Osteoblast (primary cell): ENCODE measurements at regions not wholly inside any gene's neighbourhood (a gene's known extent, or its start where the extent isn't known, plus 50 kb on each side); places are given as distances from the start of the nearest gene placed in this dataset.

Source experiments
- DNase-seq: peaks from one replicate; pipeline ENCODE4 v3.0.0; 2011; ENCODE audit warnings: low spot score, mixed read lengths; ENCODE audit not compliant: insufficient read length; ENCODE audit errors: missing footprints
- H2AFZ ChIP-seq: 2 replicates; pipeline ENCODE4 v1.6.0; 2011; ENCODE audit warnings: mild to moderate bottlenecking, low read length
- H3K27ac ChIP-seq: 2 replicates; pipeline ENCODE4 v1.5.1; 2011; ENCODE audit warnings: mild to moderate bottlenecking, low read depth, low read length, moderate library complexity
- H3K27me3 ChIP-seq: 2 replicates; pipeline ENCODE4 v1.6.0; 2012; ENCODE audit warnings: mild to moderate bottlenecking, control low read depth, inconsistent platforms, low read length, moderate library complexity; ENCODE audit not compliant: insufficient read depth
- H3K36me3 ChIP-seq: 2 replicates; pipeline ENCODE4 v1.5.1; 2011; ENCODE audit warnings: mild to moderate bottlenecking, low read length, control low read depth, moderate library complexity; ENCODE audit not compliant: insufficient read depth
- H3K4me1 ChIP-seq: 2 replicates; pipeline ENCODE4 v1.5.1; 2011; ENCODE audit warnings: mild to moderate bottlenecking, low read length, control low read depth, moderate library complexity; ENCODE audit not compliant: insufficient read depth
- H3K4me2 ChIP-seq: 2 replicates; pipeline ENCODE4 v1.6.0; 2011; ENCODE audit warnings: mild to moderate bottlenecking, low read length; ENCODE audit not compliant: insufficient read depth
- H3K4me3 ChIP-seq: fragments of 200-600 bp; sonication (generic); 3 replicates; pipeline ENCODE4 v1.5.1; 2012; ENCODE audit warnings: mild to moderate bottlenecking, low read length, inconsistent platforms; ENCODE audit not compliant: insufficient read depth
- H3K79me2 ChIP-seq: 2 replicates; pipeline ENCODE4 v1.6.0; 2012; ENCODE audit warnings: mild to moderate bottlenecking, low read length, control low read depth, inconsistent platforms; ENCODE audit not compliant: insufficient read depth
- H3K9me3 ChIP-seq: 2 replicates; pipeline ENCODE4 v1.5.1; 2011; ENCODE audit warnings: low read depth, low read length, control low read depth
- H4K20me1 ChIP-seq: 2 replicates; pipeline ENCODE4 v1.6.0; 2012; ENCODE audit warnings: mild to moderate bottlenecking, low read length, control low read depth; ENCODE audit not compliant: insufficient read depth
- CTCF ChIP-seq: IDR thresholded peaks from 2 replicates; pipeline ENCODE4 v1.5.1; 2011; ENCODE audit warnings: mild to moderate bottlenecking, low read depth, low read length, moderate library complexity; ENCODE audit errors: extremely low read depth

GRCh38 chr5:2282893-2283292 is 400.2 kb upstream of the IRX4 start:
- Histone ChIP-seq H3K79me2 (no peaks in the 10 kb centered on the region), H4K20me1 (no peaks in the 10 kb centered on the region), H3K4me1 (no peaks in the 10 kb centered on the region), H3K27me3 (no peaks in the 10 kb centered on the region), H2AFZ (no peak overlapping the region), H3K4me2 (no peak overlapping the region), H3K36me3 (no peaks in the 10 kb centered on the region), H3K4me3 (no peak overlapping the region), H3K27ac (no peak overlapping the region), H3K9me3 (no peaks in the 10 kb centered on the region)
- TF ChIP-seq CTCF = no peak
- DNase-seq = peak; percentile 65

- no peak overlapping the region for H3K4me2 ChIP-seq
- no peak overlapping the region for H2AFZ ChIP-seq
- H3K79me2 ChIP-seq = no peaks in the 10 kb centered on the region
- no peaks in the 10 kb centered on the region for H3K9me3 ChIP-seq
- peak; percentile 64 for DNase-seq
- no peak for TF ChIP-seq CTCF
- H3K27me3 ChIP-seq = no peaks in the 10 kb centered on the region
- H4K20me1 ChIP-seq = no peaks in the 10 kb centered on the region
- H3K27ac ChIP-seq = no peak overlapping the region
- no peak overlapping the region for H3K4me3 ChIP-seq
- no peaks in the 10 kb centered on the region for H3K4me1 ChIP-seq
- H3K36me3 ChIP-seq = no peaks in the 10 kb centered on the region
Observed at GRCh38 chr5:2282034-2282690, 399.4 kb upstream of the IRX4 start.

- Histone ChIP-seq H2AFZ (no peak overlapping the region), H4K20me1 (no peaks in the 10 kb centered on the region), H3K27me3 (no peaks in the 10 kb centered on the region), H3K4me3 (no peak overlapping the region), H3K4me2 (no peak overlapping the region), H3K79me2 (no peaks in the 10 kb centered on the region), H3K9me3 (no peaks in the 10 kb centered on the region), H3K27ac (no peak overlapping the region), H3K36me3 (no peaks in the 10 kb centered on the region), H3K4me1 (no peaks in the 10 kb centered on the region)
- no peak for DNase-seq
- TF ChIP-seq CTCF = no peak
Observed at GRCh38 chr5:2281446-2281845, 398.7 kb upstream of the IRX4 start.

GRCh38 chr5:2280318-2280717 is 397.6 kb upstream of the IRX4 start:
- Histone ChIP-seq H3K4me3 (no peak overlapping the region), H4K20me1 (no peaks in the 10 kb centered on the region), H3K79me2 (no peaks in the 10 kb centered on the region), H3K36me3 (no peaks in the 10 kb centered on the region), H3K27me3 (no peaks in the 10 kb centered on the region), H3K4me1 (no peaks in the 10 kb centered on the region), H3K9me3 (no peaks in the 10 kb centered on the region), H3K27ac (no peak overlapping the region), H3K4me2 (no peak overlapping the region), H2AFZ (no peak overlapping the region)
- DNase-seq = no peak
- TF ChIP-seq CTCF = no peak
